Right forelimb (tissue), 1 donor: ENCODE measurements at regions not wholly inside any gene's neighbourhood (a gene's known extent, or its start where the extent isn't known, plus 50 kb on each side); places are given as distances from the start of the nearest gene placed in this dataset.
A peak's percentile ranks its signal among the peaks of the same experiment; 100 is the strongest.
"Not testable (repeated sequence)": the region's sequence is repeated elsewhere in the genome, so short reads cannot be mapped to it uniquely, and the experiment has no call there.

Experiments used
- DNase-seq: peaks from one replicate; pipeline ENCODE4 v3.0.0-alpha.2; 2018

DNA sequence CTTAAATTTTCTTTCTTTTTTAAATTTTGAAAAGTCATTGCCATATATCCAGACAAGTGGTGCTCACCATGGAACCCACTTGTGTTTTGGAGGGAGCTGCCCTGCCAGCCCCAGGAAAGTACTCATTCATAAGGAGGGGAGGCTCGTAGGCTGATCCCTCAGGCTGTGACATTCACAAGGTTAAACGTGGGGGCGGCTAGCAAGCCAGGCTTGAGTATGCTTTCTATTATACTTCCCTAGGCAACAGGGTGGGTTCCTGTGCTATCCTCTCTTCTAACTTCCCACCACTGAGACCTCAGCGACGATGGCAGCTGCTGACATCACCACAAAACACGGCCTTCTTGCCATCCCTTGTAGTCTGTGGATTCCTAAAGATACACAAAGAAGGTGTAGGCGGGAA is 160.5 kb upstream of the C2CD4B start:
- DNase-seq, result no peak

DNA sequence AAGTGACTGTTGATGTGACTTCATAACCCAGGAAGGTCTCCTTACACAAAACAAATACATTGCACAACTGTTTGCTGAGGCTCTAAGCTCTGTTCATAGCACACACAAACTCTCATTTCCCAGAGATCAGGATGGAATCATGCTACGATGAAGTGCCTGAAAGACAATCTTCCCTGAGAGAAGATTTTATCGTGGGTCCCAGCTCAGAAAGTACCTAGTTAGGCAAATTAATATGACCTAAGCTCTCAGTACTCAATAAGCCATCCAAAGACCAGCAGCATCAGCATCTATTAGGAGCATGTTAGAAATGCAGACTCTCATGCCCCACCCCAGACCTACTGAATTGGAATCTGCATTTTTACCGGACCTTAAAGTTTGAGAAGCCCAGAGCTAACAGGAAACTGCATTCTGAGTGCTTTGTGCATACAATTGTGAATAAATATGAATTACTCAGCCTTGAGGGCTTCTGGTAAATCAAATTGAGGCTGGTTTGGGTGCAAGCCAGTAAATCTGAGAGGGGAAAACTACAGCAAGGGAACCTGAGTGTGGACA is 161.5 kb upstream of the C2CD4B start:
- no peak for DNase-seq

GRCh38 chr15:62327406-62327805 is 162.3 kb upstream of the C2CD4B start:
- DNase-seq, result no peak

DNA sequence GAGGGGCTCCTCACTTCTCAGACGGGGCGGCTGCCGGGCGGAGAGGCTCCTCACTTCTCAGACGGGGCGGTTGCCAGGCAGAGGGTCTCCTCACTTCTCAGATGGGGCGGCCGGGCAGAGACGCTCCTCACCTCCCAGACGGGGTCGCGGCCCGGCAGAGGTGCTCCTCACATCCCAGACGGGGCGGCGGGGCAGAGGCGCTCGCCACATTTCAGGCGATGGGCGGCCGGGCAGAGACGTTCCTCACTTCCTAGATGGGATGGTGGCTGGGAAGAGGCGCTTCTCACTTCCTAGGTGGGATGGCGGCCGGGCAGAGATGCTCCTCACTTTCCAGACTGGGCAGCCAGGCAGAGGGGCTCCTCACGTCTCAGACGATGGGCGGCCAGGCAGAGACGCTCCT is 167.4 kb upstream of the C2CD4B start:
- DNase-seq, result not testable (repeated sequence)

- DNase-seq, result no peak
These were observed 169.5 kb upstream of the C2CD4B start for GRCh38 chr15:62334536-62334935.

DNA sequence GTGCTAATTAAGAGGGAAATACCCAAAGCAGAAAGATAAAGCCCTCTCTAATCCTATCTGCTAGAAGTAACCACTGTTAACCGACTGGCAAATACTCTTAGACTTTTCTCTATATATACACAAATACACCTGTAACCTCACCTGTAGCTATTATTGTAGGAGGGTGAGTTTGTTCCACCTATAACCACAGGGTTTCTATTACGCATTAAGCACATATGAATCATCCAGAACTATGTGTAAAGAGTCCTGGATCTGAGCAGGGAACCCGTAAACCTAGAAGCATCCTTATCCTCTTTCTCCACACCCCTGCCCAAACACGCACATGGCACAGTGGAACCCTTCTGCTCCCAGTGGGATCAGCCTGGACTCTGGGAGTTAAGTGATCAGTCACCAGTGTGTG is 172.8 kb upstream of the C2CD4B start:
- no peak for DNase-seq

DNA sequence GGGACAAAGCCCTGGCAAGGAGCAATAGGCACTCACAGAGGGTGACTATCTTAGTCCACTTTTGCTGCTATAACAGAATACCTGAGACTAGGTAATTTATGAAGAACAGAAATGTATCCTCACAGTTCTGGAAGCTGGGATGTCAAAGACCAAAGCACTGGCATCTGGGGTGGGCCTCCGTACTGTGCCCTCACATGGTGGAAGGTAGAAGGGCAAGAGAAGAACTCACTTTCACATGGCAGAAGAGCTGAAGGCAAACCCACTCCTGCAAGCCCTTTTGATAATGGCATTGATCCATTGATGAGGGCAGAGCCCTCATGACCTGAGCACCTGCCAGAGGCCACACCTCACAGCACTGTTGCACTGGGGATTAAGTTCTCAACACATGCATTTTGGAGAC is 173.4 kb upstream of the C2CD4B start:
- no peak for DNase-seq

GRCh38 chr15:62342959-62343358 is 177.9 kb upstream of the C2CD4B start:
- no peak for DNase-seq

GRCh38 chr15:62343397-62343796 is 178.3 kb upstream of the C2CD4B start:
- DNase-seq, result no peak

GRCh38 chr15:62344806-62345539 is 179.9 kb upstream of the C2CD4B start:
- DNase-seq, result peak; percentile 54

DNA sequence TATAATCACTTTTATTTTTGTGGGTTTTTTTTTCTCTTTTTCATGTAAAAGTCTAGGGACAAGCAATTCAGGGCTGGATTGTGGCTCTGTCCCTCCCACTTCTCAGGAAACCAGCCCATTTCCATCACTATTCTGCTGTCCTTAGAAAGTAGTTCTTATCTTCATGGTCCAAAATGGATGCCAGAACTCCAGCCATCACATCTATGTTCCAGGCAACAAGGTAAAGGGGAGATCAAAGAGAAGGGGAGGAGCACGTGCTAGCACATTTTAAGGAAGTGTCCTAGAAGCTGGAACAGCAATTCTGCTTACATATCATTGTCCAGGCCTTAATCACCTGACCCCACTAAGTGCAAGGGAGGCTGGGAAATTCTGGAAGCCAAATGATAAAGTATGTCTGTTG is 181.1 kb upstream of the C2CD4B start:
- DNase-seq, result no peak

DNA sequence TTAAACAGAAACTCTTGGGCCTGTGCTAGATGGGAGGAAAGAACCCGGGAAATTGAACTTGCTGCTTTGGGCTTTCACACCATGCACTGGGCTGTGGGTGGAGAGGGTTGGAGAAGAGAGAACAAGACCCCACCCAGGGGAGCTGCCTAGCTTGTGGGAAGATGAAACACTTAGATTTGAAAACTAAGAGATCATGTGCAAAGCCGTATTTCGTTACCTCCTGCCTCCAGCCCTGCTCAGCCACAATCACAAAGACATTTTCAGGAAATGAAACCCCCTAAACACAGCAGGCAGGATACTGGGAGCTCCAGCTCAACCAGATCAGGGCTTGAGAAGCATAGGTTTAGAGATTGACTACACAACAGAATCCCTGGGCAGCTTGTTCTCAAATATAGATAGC is 183.0 kb upstream of the C2CD4B start:
- no peak for DNase-seq

DNA sequence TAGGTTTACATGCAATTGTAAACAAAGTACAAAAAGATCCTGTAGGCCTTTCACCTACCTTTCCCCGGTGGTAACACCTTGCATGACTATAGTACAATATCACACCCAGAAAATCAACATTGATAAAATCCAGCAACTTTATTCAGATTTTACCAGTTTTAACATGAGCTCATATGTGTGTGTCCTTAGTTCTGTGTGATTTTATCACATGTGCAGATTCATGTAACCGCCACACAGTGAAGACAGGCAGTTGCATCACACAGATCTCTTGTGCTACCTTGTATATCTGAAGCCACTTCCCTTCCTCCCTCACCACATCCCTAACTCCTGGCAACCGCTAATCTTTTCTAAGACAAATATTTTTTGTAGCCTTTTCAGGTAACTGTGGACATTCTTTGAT is 183.5 kb upstream of the C2CD4B start:
- no peak for DNase-seq

GRCh38 chr15:62352817-62353216 is 187.7 kb upstream of the C2CD4B start:
- no peak for DNase-seq

- DNase-seq, result no peak
These were observed 192.3 kb upstream of the C2CD4B start for GRCh38 chr15:62357431-62357830.

DNA sequence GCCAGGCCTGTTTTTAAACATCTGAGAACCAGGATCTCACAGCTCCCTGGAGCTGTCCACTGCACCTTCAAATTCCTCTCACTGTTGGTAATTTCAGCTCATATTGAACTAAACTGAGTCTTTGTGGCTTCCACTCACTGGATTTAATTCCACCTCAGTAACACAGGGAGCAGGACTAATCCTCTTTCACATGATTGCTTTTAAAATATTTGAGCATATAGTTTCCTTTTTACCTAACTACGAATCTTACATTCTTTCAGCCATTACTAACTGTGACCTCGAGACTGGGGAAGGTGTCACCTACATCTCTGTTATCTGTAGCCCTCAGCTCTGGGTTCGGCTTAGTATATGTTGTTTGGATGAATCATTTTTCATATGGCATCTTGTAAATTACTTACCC is 194.3 kb upstream of the C2CD4B start:
- no peak for DNase-seq

DNA sequence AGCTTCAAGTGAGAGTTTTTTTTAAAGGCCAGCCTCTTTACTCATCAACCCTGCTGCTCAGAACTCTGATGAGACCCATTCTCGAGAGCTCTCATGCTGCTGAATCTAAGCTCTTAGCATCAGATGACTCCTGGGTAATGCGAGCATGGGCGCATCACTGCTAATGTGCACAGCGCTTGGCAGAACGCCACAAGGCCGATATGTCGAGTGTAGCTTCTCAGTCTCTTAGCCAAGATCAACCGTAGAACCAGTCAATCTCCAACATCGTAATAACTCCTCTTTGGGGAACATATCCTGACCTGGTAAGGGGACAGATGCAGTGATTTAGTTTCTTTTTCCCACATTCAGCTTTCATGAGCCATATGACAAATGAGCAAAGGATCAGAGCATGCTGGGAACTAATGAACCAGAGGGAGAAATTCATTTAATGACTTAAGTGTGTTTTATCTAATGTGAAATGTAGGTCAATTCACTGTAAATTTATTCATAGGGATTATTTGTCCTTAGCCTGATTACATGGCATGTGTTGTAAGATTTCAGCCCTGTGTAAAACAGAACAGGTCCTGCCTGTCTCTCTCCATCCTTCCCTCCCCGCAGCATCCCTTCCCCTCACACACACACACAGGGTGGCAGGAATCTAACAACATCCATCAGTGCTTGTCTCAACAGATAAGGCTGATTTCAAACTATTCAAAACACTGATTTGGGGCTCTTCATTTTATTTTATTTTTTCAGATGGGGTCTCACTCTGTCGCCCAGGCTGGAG is 195.4 kb upstream of the C2CD4B start:
- DNase-seq, result no peak

- no peak for DNase-seq
These were observed 197.1 kb upstream of the C2CD4B start for GRCh38 chr15:62362144-62362543.

DNA sequence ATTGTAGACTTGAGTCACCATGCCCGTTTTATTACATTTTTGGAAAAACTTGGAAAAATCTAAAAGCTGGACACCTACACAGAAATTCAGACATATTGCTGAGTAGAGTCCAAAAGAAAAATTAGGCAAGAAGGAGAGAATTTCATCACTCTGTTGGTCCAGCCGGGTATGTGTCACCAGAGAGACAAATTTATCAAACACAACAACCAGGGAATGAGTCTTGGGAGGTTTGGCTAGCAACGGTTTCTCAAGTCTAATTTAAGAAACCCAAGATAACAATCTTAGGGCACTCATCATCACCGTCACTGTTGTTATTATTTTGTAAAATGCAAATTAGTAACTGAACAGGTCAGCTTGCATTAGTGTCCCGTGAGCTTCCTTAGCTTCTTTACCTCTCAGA is 197.5 kb upstream of the C2CD4B start:
- no peak for DNase-seq

DNA sequence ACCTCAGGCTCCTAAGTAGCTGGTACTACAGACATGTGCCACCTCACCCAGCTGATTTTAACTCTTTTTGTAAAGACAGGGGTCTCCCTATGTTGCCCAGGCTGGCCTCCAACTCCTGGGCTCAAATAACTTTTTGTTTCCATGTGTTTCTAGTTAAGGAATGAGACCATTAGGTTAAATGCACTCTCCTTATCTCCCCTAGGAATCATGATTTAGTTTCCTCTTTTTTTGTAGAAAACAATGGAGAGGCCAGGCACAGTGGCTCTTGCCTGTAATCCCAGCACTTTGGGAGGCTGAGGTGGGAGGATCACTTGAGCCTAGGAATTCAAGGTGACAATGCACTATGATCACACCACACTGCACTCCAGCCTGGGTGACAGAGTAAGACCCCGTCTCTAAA is 198.8 kb upstream of the C2CD4B start:
- no peak for DNase-seq

GRCh38 chr15:62365795-62366442 is 200.8 kb upstream of the C2CD4B start:
- DNase-seq, result no peak

- no peak for DNase-seq
These were observed 204.4 kb upstream of the C2CD4B start for GRCh38 chr15:62369454-62369853.

GRCh38 chr15:62371683-62372082 is 206.6 kb upstream of the C2CD4B start:
- DNase-seq, result not testable (repeated sequence)
